ENCODE measurements at regions not wholly inside any gene's neighbourhood (a gene's known extent, or its start where the extent isn't known, plus 50 kb on each side); places are given as distances from the start of the nearest gene placed in this dataset.

- TF ChIP-seq ZNF384 (IDR thresholded peaks at IDR 0.05): no peak
- no peak for TF ChIP-seq SP1 (IDR thresholded peaks at IDR 0.05)
- no peak for TF ChIP-seq NFRKB (IDR thresholded peaks at IDR 0.05)
- no peak for TF ChIP-seq HDGF (IDR thresholded peaks at IDR 0.05; ENCODE audit: borderline replicate concordance)
- TF ChIP-seq FOXM1 (IDR thresholded peaks at IDR 0.05; ENCODE audit: borderline replicate concordance): no peak
- TF ChIP-seq BHLHE40 (IDR thresholded peaks at IDR 0.05; ENCODE audit: borderline replicate concordance): no peak
- no peak for TF ChIP-seq TARDBP (IDR thresholded peaks at IDR 0.05)
- TF ChIP-seq ELF4 (IDR thresholded peaks at IDR 0.05): no peak
- TF ChIP-seq SUZ12 (IDR thresholded peaks at IDR 0.05): no peak
- no peak for TF ChIP-seq FOXK2 (IDR thresholded peaks at IDR 0.05)
- TF ChIP-seq FOXA1 (IDR thresholded peaks at IDR 0.05): no peak
- TF ChIP-seq, protein P1, sequence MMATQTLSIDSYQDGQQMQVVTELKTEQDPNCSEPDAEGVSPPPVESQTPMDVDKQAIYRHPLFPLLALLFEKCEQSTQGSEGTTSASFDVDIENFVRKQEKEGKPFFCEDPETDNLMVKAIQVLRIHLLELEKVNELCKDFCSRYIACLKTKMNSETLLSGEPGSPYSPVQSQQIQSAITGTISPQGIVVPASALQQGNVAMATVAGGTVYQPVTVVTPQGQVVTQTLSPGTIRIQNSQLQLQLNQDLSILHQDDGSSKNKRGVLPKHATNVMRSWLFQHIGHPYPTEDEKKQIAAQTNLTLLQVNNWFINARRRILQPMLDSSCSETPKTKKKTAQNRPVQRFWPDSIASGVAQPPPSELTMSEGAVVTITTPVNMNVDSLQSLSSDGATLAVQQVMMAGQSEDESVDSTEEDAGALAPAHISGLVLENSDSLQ (IDR thresholded peaks at IDR 0.05): no peak
- TF ChIP-seq CTBP1 (IDR thresholded peaks at IDR 0.05; ENCODE audit: borderline replicate concordance): no peak
These were observed 522.5 kb upstream of the AGTR1 start for GRCh38 chr3:148175214-148175613.

All from HEK293T (cell line).